ENCODE measurements at regions not wholly inside any gene's neighbourhood (a gene's known extent, or its start where the extent isn't known, plus 50 kb on each side); places are given as distances from the start of the nearest gene placed in this dataset.

DNA sequence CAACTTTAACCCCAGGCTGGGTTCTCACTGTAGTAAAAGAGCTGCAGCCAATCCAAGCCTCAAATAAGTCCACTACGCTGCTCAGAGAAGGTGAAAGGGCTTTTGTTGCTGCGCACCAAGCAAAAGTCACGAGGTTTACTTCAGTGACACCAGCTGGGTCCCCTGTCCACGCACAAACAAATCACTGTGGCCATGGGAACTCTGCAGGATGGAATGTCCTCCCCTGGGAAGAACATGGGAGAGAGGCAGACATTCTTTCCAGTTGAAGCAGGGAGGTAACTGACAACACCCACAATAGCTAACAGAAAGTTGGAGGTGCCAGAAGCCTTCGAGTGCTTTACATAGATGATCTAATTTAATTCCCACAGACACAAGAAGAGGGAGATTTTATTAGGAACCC is 181.9 kb downstream of the PMP22 start:
- TF ChIP-seq, protein P1, sequence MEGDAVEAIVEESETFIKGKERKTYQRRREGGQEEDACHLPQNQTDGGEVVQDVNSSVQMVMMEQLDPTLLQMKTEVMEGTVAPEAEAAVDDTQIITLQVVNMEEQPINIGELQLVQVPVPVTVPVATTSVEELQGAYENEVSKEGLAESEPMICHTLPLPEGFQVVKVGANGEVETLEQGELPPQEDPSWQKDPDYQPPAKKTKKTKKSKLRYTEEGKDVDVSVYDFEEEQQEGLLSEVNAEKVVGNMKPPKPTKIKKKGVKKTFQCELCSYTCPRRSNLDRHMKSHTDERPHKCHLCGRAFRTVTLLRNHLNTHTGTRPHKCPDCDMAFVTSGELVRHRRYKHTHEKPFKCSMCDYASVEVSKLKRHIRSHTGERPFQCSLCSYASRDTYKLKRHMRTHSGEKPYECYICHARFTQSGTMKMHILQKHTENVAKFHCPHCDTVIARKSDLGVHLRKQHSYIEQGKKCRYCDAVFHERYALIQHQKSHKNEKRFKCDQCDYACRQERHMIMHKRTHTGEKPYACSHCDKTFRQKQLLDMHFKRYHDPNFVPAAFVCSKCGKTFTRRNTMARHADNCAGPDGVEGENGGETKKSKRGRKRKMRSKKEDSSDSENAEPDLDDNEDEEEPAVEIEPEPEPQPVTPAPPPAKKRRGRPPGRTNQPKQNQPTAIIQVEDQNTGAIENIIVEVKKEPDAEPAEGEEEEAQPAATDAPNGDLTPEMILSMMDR (IDR thresholded peaks at IDR 0.05 in 4 of 5, conservative IDR thresholded peaks at IDR 0.05 in 1 of 5) = no peak
- no peak for TF ChIP-seq POLR2A (IDR thresholded peaks at IDR 0.05)

All from gastrocnemius medialis (tissue), 4 donors.